Uterus (tissue), 3 donors: ENCODE measurements at regions not wholly inside any gene's neighbourhood (a gene's known extent, or its start where the extent isn't known, plus 50 kb on each side); places are given as distances from the start of the nearest gene placed in this dataset.

Experiments used
- DNase-seq, 2 donors: peaks; one replicate each; pipeline ENCODE4 v3.0.0-alpha.2; 2019 to 2020
- H3K27ac ChIP-seq, 2 donors: fragments of 200-600 bp; sonication (generic); 1 replicate in 1 of 2; 2 replicates in 1 of 2; pipeline ENCODE4 v1.5.1; 2016 to 2018
- H3K27me3 ChIP-seq, 2 donors: fragments of 200-600 bp; sonication (generic); one replicate each; pipeline ENCODE4 v1.5.1; 2018 to 2019; ENCODE audit warnings: control low read depth in 1 of 2
- H3K36me3 ChIP-seq, 2 donors: fragments of 200-600 bp; sonication (generic); one replicate each; pipeline ENCODE4 v1.5.1; 2019; ENCODE audit warnings: control low read depth in 1 of 2
- H3K4me1 ChIP-seq, 2 donors: fragments of 200-600 bp; sonication (generic); one replicate each; pipeline ENCODE4 v1.5.1; 2018 to 2019; ENCODE audit warnings: control low read depth in 1 of 2
- H3K4me3 ChIP-seq, 2 donors: fragments of 200-600 bp; sonication (generic); 1 replicate in 1 of 2; 2 replicates in 1 of 2; pipeline ENCODE4 v1.5.1; 2018 to 2019; ENCODE audit warnings: mild to moderate bottlenecking in 1 of 2
- H3K9me3 ChIP-seq, 2 donors: fragments of 200-600 bp; sonication (generic); one replicate each; pipeline ENCODE4 v1.5.1; 2019; ENCODE audit warnings: control low read depth in 1 of 2
- CTCF ChIP-seq, 4 experiments: fragments of 200-600 bp in 2 of 4; fragments of 450-650 bp in 2 of 4; sonication (generic) in 2 of 4; IDR thresholded peaks; one replicate each; pipeline ENCODE4 v1.5.1; 2016 to 2019; ENCODE audit warnings: antibody characterized with exemption in 4 of 4, mild to moderate bottlenecking in 2 of 4, moderate library complexity in 1 of 4
- POLR2A ChIP-seq, 2 donors: fragments of 450-650 bp; IDR thresholded peaks; one replicate each; pipeline ENCODE4 v1.6.1; 2016; ENCODE audit warnings: antibody characterized with exemption in 2 of 2, mild to moderate bottlenecking in 1 of 2, moderate library complexity in 1 of 2
- intact Hi-C: fragments of 100-400 bp; cut with DNase I; formaldehyde crosslinking; loops from one replicate; pipeline ENCODE4 v1.15.1; 2023; ENCODE audit warnings: low total_unique reads
- donor health status: DM: yes; HTN: yes; CAD: no.

- no peaks in the 10 kb centered on the region for H3K4me1 ChIP-seq
- no peak overlapping the region for H3K27ac ChIP-seq
- no peak for DNase-seq
- H3K36me3 ChIP-seq, result no peaks in the 10 kb centered on the region
- intact Hi-C loops, result no loop called here
- TF ChIP-seq CTCF (IDR thresholded peaks at IDR 0.05) (no peak), POLR2A (IDR thresholded peaks at IDR 0.05) (no peak)
- H3K27me3 ChIP-seq, result no peaks in the 10 kb centered on the region
- H3K9me3 ChIP-seq, result no peaks in the 10 kb centered on the region
- H3K4me3 ChIP-seq, result no peak overlapping the region
Measured at GRCh38 chr1:14120895-14121294, 420.9 kb downstream of the PRDM2 start.

GRCh38 chr1:14128096-14128495, 428.1 kb downstream of the PRDM2 start:
- Histone ChIP-seq H3K36me3 (no peaks in the 10 kb centered on the region), H3K4me3 (no peak overlapping the region), H3K27me3 (no peaks in the 10 kb centered on the region), H3K9me3 (no peaks in the 10 kb centered on the region), H3K4me1 (no peaks in the 10 kb centered on the region), H3K27ac (no peak overlapping the region)
- intact Hi-C loops, result no loop called here
- TF ChIP-seq POLR2A (IDR thresholded peaks at IDR 0.05), result no peak
- no peak for DNase-seq

- no peaks in the 10 kb centered on the region for H3K27me3 ChIP-seq
- TF ChIP-seq CTCF (IDR thresholded peaks at IDR 0.05) (no peak), POLR2A (IDR thresholded peaks at IDR 0.05) (no peak)
- intact Hi-C loops, result no loop called here
- DNase-seq, result no peak
- no peak overlapping the region for H3K4me3 ChIP-seq
- H3K27ac ChIP-seq, result no peak overlapping the region
- no peaks in the 10 kb centered on the region for H3K9me3 ChIP-seq
- no peaks in the 10 kb centered on the region for H3K4me1 ChIP-seq
- H3K36me3 ChIP-seq, result no peaks in the 10 kb centered on the region
Measured at GRCh38 chr1:14129009-14129408, 429.0 kb downstream of the PRDM2 start.

GRCh38 chr1:14135070-14135469, 435.1 kb downstream of the PRDM2 start:
- no peak overlapping the region for H3K27ac ChIP-seq
- H3K4me1 ChIP-seq, result no peaks in the 10 kb centered on the region
- no peaks in the 10 kb centered on the region for H3K36me3 ChIP-seq
- no peak overlapping the region for H3K4me3 ChIP-seq
- intact Hi-C loops, result no loop called here
- DNase-seq, result no peak
- no peaks in the 10 kb centered on the region for H3K9me3 ChIP-seq
- TF ChIP-seq POLR2A (IDR thresholded peaks at IDR 0.05) (no peak), CTCF (IDR thresholded peaks at IDR 0.05) (no peak)
- no peaks in the 10 kb centered on the region for H3K27me3 ChIP-seq

GRCh38 chr1:14136152-14136763, 436.3 kb downstream of the PRDM2 start:
- TF ChIP-seq CTCF (IDR thresholded peaks at IDR 0.05) (no peak), POLR2A (IDR thresholded peaks at IDR 0.05) (no peak)
- Histone ChIP-seq H3K27ac (no peak overlapping the region), H3K4me3 (no peak overlapping the region), H3K4me1 (no peaks in the 10 kb centered on the region), H3K27me3 (no peaks in the 10 kb centered on the region), H3K36me3 (no peaks in the 10 kb centered on the region), H3K9me3 (no peaks in the 10 kb centered on the region)
- no peak for DNase-seq
- intact Hi-C loops, result no loop called here

- DNase-seq, result no peak
- TF ChIP-seq POLR2A (IDR thresholded peaks at IDR 0.05), result no peak
- TF ChIP-seq CTCF (IDR thresholded peaks at IDR 0.05), result no peak
- H3K36me3 ChIP-seq, result no peaks in the 10 kb centered on the region
- H3K27me3 ChIP-seq, result no peaks in the 10 kb centered on the region
- no peak overlapping the region for H3K4me3 ChIP-seq
- H3K9me3 ChIP-seq, result no peaks in the 10 kb centered on the region
- intact Hi-C loops, result no loop called here
- H3K27ac ChIP-seq, result no peak overlapping the region
- H3K4me1 ChIP-seq, result no peaks in the 10 kb centered on the region
Measured at GRCh38 chr1:14136881-14137280, 436.9 kb downstream of the PRDM2 start.
